HepG2 (cell line): ENCODE measurements at regions not wholly inside any gene's neighbourhood (a gene's known extent, or its start where the extent isn't known, plus 50 kb on each side); places are given as distances from the start of the nearest gene placed in this dataset.

Experiments used
- ATAC-seq: fragments of 200-7000 bp; cut with Tn5 transposase; 3 replicates; pipeline ENCODE4 v1.9.1; 2020; ENCODE audit warnings: mild to moderate bottlenecking, moderate library complexity
- BruUV-seq: library from RNA; stranded (reverse); fragments of 400-500 nt; replicated peaks from 2 replicates; lab custom pipeline; 2021; lab: Mats Ljungman, UMichigan
- CTCF ChIA-PET: fragments of 300-600 bp; formaldehyde crosslinking; extraction: SDS; loops from one replicate; lab custom pipeline; 2021; ENCODE audit warnings: low total read pairs, inconsistent platforms, low intra/inter-chr PET ratio; lab: Yijun Ruan, JAX
- POLR2A ChIA-PET: fragments of 350-600 bp; sonication (Branson Sonifier 250); formaldehyde crosslinking; loops from one replicate; lab custom pipeline; 2020; ENCODE audit warnings: antibody characterized with exemption, inconsistent platforms; lab: Yijun Ruan, JAX
- DNase-seq: peaks from one replicate; pipeline ENCODE4 v3.0.0-alpha.2; 2015; ENCODE audit warnings: low spot score
- FAIRE-seq: peaks from 3 replicates; lab custom pipeline; 2011; peaks lifted over from hg19 to GRCh38; lab: Jason Lieb, UNC
- H2AFZ ChIP-seq: one replicate; pipeline ENCODE4 v1.6.1; 2011; ENCODE audit warnings: low read length, inconsistent platforms
- H3K27ac ChIP-seq: fragments of 300-600 bp; 3 replicates; pipeline ENCODE4 v1.8.0; 2011; ENCODE audit warnings: mixed run types, mild to moderate bottlenecking, mixed read lengths, low read length, inconsistent platforms; ENCODE audit not compliant: insufficient read depth; ENCODE audit errors: extremely low read length
- H3K27me3 ChIP-seq, 2 experiments: fragments of 200-600 bp in 1 of 2; 2 replicates in 1 of 2; 3 replicates in 1 of 2; pipeline versions ENCODE4 v1.6.0 to v1.8.0; 2011; ENCODE audit warnings: low read length in 2 of 2, mild to moderate bottlenecking in 2 of 2, moderate library complexity in 2 of 2, inconsistent platforms in 1 of 2; ENCODE audit not compliant: insufficient read depth in 2 of 2, control insufficient read depth in 1 of 2
- H3K36me3 ChIP-seq, 2 experiments: fragments of 200-600 bp in 1 of 2; replicated peaks in 1 of 2; 2 replicates in 1 of 2; 3 replicates in 1 of 2; pipeline versions ENCODE4 v1.5.1 to v1.8.0; 2011; ENCODE audit warnings: low read length in 2 of 2, inconsistent platforms in 1 of 2; ENCODE audit not compliant: insufficient read depth in 2 of 2, control insufficient read depth in 1 of 2
- H3K4me1 ChIP-seq: 2 replicates; pipeline ENCODE4 v1.5.1; 2012; ENCODE audit warnings: low read length, inconsistent platforms; ENCODE audit not compliant: insufficient read depth
- H3K4me2 ChIP-seq: 2 replicates; pipeline ENCODE4 v1.6.0; 2011; ENCODE audit warnings: low read depth, low read length, inconsistent platforms
- H3K4me3 ChIP-seq, 3 experiments: fragments of 200-600 bp in 1 of 3; sonication (generic), shearing (Covaris generic) in 1 of 3; replicated peaks in 1 of 3; 2 replicates each; pipeline ENCODE4 v1.5.1; 2011 to 2016; ENCODE audit warnings: low read length in 3 of 3, inconsistent platforms in 2 of 3, low read depth in 2 of 3, mild to moderate bottlenecking in 2 of 3, control low read depth in 1 of 3, mixed read lengths in 1 of 3; ENCODE audit not compliant: insufficient read depth in 1 of 3
- H3K79me2 ChIP-seq: one replicate; pipeline ENCODE4 v1.6.1; 2011; ENCODE audit warnings: low read length, inconsistent platforms; ENCODE audit not compliant: insufficient read depth
- H3K9ac ChIP-seq: 2 replicates; pipeline ENCODE4 v1.6.0; 2011; ENCODE audit warnings: mild to moderate bottlenecking, low read depth, low read length, inconsistent platforms; ENCODE audit not compliant: insufficient read depth
- H3K9me3 ChIP-seq: 2 replicates; pipeline ENCODE4 v1.5.1; 2012; ENCODE audit warnings: mild to moderate bottlenecking, low read length
- H4K20me1 ChIP-seq: 2 replicates; pipeline ENCODE4 v1.6.0; 2011; ENCODE audit warnings: inconsistent platforms, mild to moderate bottlenecking, low read length, moderate library complexity; ENCODE audit not compliant: insufficient read depth
- MIXL1 ChIP-seq: IDR thresholded peaks from 2 replicates; pipeline ENCODE4 v1.6.1; 2016
- RFX5 ChIP-seq: IDR thresholded peaks from 2 replicates; pipeline ENCODE4 v1.6.1; 2011; ENCODE audit warnings: low read depth, low read length, improper control_type of control experiment
- SMC3 ChIP-seq: IDR thresholded peaks from 2 replicates; pipeline ENCODE4 v1.6.1; 2011; ENCODE audit warnings: low read length, improper control_type of control experiment
- ZFP82 ChIP-seq: sonication (generic); formaldehyde crosslinking; IDR thresholded peaks from 2 replicates; pipeline ENCODE4 v1.5.1; 2020; ENCODE audit warnings: mild to moderate bottlenecking, missing genetic modification reagents, borderline replicate concordance
- ZNF567 ChIP-seq: sonication (generic); formaldehyde crosslinking; IDR thresholded peaks from 2 replicates; pipeline ENCODE4 v1.8.1; 2023; ENCODE audit warnings: mild to moderate bottlenecking, missing genetic modification reagents, borderline replicate concordance
- ZNF572 ChIP-seq: sonication (generic); formaldehyde crosslinking; IDR thresholded peaks from 2 replicates; pipeline ENCODE4 v1.5.1; 2020; ENCODE audit warnings: mild to moderate bottlenecking, missing genetic modification reagents
- ZNF674 ChIP-seq: sonication (generic); formaldehyde crosslinking; IDR thresholded peaks from 2 replicates; pipeline ENCODE4 v1.5.0; 2020; ENCODE audit warnings: low read depth, mild to moderate bottlenecking, missing genetic modification reagents
- ZNF766 ChIP-seq: sonication (generic); formaldehyde crosslinking; IDR thresholded peaks from 2 replicates; pipeline ENCODE4 v1.5.0; 2020; ENCODE audit warnings: missing genetic modification reagents, borderline replicate concordance
- ZNF775 ChIP-seq: sonication (generic); formaldehyde crosslinking; IDR thresholded peaks from 2 replicates; pipeline ENCODE4 v1.4.0; 2020; ENCODE audit warnings: missing genetic modification reagents, mild to moderate bottlenecking, moderate library complexity, borderline replicate concordance
- WGBS: methylation state at CpG from one replicate; pipeline ENCODE4 v1.1.6; 2017; ENCODE audit warnings: low lambda C conversion rate; 5-methylcytosine and 5-hydroxymethylcytosine counted together
- in situ Hi-C: cut with HindIII; loops from 2 replicates; pipeline ENCODE4 v1.10.0; 2017; ENCODE audit warnings: low pct_unique_long_range_greater_than_20kb; ENCODE audit not compliant: extremely low pct_ligation_motif_present
- intact Hi-C: fragments of 100-400 bp; cut with micrococcal nuclease; formaldehyde crosslinking; loops from one replicate; pipeline ENCODE4 v1.10.0; 2022; ENCODE audit not compliant: unreplicated experiment
- TF ChIP-seq, protein P1 (sequence below): sonication (generic); formaldehyde crosslinking; IDR thresholded peaks from 2 replicates; pipeline ENCODE4 v1.8.0; 2022; ENCODE audit warnings: mild to moderate bottlenecking, missing genetic modification reagents, moderate library complexity
- TF ChIP-seq, protein P2 (sequence below): sonication (generic); formaldehyde crosslinking; IDR thresholded peaks from 2 replicates; pipeline ENCODE4 v1.8.0; 2022; ENCODE audit warnings: mild to moderate bottlenecking, missing genetic modification reagents; ENCODE audit not compliant: insufficient replicate concordance
- TF ChIP-seq, protein P3 (sequence below): sonication (generic); formaldehyde crosslinking; IDR thresholded peaks from 2 replicates; pipeline ENCODE4 v1.4.0; 2020; ENCODE audit warnings: missing genetic modification reagents, borderline replicate concordance
- TF ChIP-seq, protein P4 (sequence below): sonication (generic); formaldehyde crosslinking; conservative IDR thresholded peaks from 2 replicates; pipeline ENCODE4 v1.4.0; 2020; ENCODE audit warnings: missing genetic modification reagents
- TF ChIP-seq, protein P5 (sequence below): sonication (generic); formaldehyde crosslinking; IDR thresholded peaks from 2 replicates; pipeline ENCODE4 v1.5.1; 2020; ENCODE audit warnings: missing genetic modification reagents, mild to moderate bottlenecking, borderline replicate concordance
- TF ChIP-seq, protein P6 (sequence below): sonication (generic); formaldehyde crosslinking; IDR thresholded peaks from 2 replicates; pipeline ENCODE4 v1.5.0; 2020; ENCODE audit warnings: missing genetic modification reagents, mild to moderate bottlenecking, borderline replicate concordance

DNA sequence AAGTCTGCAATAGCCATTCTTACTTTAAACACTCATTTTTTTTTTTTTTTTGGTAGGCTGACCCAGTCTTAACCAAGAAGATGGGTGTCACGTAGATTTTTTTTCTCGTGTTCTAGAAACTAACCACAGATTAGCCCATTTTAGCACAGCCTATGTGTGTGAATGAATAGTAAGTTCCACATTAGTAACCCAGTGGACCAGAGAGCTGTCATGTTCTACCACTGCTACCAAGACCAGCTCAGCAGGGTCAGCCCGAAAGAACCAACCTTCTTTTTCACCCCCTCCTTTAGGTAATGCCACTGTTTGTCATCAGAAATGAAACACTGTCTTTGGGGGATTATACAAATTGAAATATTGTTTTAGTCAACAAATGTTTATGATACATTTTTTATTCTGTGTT lies 221.1 kb upstream of the PLXNA2 start:
- POLR2A ChIA-PET = no interaction called here
- intact Hi-C loops = no loop called here
- Histone ChIP-seq H3K79me2 (no peaks in the 10 kb centered on the region), H3K27me3 (peaks cover 0 to 5% of the 10 kb centered on the region in 2 experiments; a peak in 1 of 5 replicates), H2AFZ (no peak overlapping the region), H3K9me3 (no peaks in the 10 kb centered on the region), H3K36me3 (no peaks in the 10 kb centered on the region), H3K4me3 (no peak overlapping the region), H3K9ac (no peak overlapping the region), H3K27ac (no peak overlapping the region), H3K4me2 (no peak overlapping the region), H3K4me1 (no peaks in the 10 kb centered on the region), H4K20me1 (no peaks in the 10 kb centered on the region)
- FAIRE-seq (no peak), DNase-seq (no peak), ATAC-seq (no peak)
- in situ Hi-C loops = no loop called here
- BruUV-seq = no TSS peak
- CTCF ChIA-PET = no interaction called here
- 31% methylated on average over 3 of the region's 3 CpGs for WGBS
- TF ChIP-seq ZNF572 (no peak), ZNF775 (CRISPR knock-in tag) (no peak), ZNF674 (CRISPR knock-in tag) (no peak), MIXL1 (CRISPR knock-in tag) (no peak), ZNF766 (CRISPR knock-in tag) (no peak), ZFP82 (no peak), SMC3 (no peak), RFX5 (no peak), ZNF567 (CRISPR knock-in tag) (no peak)
- TF ChIP-seq, protein P1, sequence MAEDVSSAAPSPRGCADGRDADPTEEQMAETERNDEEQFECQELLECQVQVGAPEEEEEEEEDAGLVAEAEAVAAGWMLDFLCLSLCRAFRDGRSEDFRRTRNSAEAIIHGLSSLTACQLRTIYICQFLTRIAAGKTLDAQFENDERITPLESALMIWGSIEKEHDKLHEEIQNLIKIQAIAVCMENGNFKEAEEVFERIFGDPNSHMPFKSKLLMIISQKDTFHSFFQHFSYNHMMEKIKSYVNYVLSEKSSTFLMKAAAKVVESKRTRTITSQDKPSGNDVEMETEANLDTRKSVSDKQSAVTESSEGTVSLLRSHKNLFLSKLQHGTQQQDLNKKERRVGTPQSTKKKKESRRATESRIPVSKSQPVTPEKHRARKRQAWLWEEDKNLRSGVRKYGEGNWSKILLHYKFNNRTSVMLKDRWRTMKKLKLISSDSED (CRISPR knock-in tag) = no peak
- TF ChIP-seq, protein P2, sequence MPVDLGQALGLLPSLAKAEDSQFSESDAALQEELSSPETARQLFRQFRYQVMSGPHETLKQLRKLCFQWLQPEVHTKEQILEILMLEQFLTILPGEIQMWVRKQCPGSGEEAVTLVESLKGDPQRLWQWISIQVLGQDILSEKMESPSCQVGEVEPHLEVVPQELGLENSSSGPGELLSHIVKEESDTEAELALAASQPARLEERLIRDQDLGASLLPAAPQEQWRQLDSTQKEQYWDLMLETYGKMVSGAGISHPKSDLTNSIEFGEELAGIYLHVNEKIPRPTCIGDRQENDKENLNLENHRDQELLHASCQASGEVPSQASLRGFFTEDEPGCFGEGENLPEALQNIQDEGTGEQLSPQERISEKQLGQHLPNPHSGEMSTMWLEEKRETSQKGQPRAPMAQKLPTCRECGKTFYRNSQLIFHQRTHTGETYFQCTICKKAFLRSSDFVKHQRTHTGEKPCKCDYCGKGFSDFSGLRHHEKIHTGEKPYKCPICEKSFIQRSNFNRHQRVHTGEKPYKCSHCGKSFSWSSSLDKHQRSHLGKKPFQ (CRISPR knock-in tag) = no peak
- TF ChIP-seq, protein P3, sequence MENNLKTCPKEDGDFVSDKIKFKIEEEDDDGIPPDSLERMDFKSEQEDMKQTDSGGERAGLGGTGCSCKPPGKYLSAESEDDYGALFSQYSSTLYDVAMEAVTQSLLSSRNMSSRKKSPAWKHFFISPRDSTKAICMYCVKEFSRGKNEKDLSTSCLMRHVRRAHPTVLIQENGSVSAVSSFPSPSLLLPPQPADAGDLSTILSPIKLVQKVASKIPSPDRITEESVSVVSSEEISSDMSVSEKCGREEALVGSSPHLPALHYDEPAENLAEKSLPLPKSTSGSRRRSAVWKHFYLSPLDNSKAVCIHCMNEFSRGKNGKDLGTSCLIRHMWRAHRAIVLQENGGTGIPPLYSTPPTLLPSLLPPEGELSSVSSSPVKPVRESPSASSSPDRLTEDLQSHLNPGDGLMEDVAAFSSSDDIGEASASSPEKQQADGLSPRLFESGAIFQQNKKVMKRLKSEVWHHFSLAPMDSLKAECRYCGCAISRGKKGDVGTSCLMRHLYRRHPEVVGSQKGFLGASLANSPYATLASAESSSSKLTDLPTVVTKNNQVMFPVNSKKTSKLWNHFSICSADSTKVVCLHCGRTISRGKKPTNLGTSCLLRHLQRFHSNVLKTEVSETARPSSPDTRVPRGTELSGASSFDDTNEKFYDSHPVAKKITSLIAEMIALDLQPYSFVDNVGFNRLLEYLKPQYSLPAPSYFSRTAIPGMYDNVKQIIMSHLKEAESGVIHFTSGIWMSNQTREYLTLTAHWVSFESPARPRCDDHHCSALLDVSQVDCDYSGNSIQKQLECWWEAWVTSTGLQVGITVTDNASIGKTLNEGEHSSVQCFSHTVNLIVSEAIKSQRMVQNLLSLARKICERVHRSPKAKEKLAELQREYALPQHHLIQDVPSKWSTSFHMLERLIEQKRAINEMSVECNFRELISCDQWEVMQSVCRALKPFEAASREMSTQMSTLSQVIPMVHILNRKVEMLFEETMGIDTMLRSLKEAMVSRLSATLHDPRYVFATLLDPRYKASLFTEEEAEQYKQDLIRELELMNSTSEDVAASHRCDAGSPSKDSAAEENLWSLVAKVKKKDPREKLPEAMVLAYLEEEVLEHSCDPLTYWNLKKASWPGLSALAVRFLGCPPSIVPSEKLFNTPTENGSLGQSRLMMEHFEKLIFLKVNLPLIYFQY (CRISPR knock-in tag) = no peak
- TF ChIP-seq, protein P4, sequence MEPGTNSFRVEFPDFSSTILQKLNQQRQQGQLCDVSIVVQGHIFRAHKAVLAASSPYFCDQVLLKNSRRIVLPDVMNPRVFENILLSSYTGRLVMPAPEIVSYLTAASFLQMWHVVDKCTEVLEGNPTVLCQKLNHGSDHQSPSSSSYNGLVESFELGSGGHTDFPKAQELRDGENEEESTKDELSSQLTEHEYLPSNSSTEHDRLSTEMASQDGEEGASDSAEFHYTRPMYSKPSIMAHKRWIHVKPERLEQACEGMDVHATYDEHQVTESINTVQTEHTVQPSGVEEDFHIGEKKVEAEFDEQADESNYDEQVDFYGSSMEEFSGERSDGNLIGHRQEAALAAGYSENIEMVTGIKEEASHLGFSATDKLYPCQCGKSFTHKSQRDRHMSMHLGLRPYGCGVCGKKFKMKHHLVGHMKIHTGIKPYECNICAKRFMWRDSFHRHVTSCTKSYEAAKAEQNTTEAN (CRISPR knock-in tag) = no peak
- TF ChIP-seq, protein P5, sequence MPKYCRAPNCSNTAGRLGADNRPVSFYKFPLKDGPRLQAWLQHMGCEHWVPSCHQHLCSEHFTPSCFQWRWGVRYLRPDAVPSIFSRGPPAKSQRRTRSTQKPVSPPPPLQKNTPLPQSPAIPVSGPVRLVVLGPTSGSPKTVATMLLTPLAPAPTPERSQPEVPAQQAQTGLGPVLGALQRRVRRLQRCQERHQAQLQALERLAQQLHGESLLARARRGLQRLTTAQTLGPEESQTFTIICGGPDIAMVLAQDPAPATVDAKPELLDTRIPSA (CRISPR knock-in tag) = no peak
- TF ChIP-seq, protein P6, sequence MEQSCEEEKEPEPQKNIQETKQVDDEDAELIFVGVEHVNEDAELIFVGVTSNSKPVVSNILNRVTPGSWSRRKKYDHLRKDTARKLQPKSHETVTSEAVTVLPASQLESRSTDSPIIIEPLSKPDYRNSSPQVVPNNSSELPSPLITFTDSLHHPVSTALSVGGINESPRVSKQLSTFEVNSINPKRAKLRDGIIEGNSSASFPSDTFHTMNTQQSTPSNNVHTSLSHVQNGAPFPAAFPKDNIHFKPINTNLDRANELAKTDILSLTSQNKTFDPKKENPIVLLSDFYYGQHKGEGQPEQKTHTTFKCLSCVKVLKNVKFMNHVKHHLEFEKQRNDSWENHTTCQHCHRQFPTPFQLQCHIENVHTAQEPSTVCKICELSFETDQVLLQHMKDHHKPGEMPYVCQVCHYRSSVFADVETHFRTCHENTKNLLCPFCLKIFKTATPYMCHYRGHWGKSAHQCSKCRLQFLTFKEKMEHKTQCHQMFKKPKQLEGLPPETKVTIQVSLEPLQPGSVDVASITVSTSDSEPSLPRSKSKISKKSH (CRISPR knock-in tag) = no peak
